Adrenal gland (tissue), 5 donors: ENCODE measurements at regions not wholly inside any gene's neighbourhood (a gene's known extent, or its start where the extent isn't known, plus 50 kb on each side); places are given as distances from the start of the nearest gene placed in this dataset.

Source experiments
- CTCF ChIP-seq, 6 experiments: fragments of 450-650 bp in 4 of 6; fragments of 200-600 bp in 2 of 6; sonication (generic) in 1 of 6; IDR thresholded peaks; 1 replicate in 5 of 6; 2 replicates in 1 of 6; pipeline versions ENCODE4 v1.5.1 to v1.8.0; 2016 to 2021; ENCODE audit warnings: antibody characterized with exemption in 6 of 6, mild to moderate bottlenecking in 2 of 6, moderate library complexity in 1 of 6
- POLR2A ChIP-seq, 2 donors: fragments of 450-650 bp; IDR thresholded peaks; one replicate each; pipeline ENCODE4 v1.6.1; 2017; ENCODE audit warnings: antibody characterized with exemption in 2 of 2, mild to moderate bottlenecking in 2 of 2, moderate library complexity in 1 of 2
- donor health status: DM: no; HTN: no; CAD: no.

- TF ChIP-seq CTCF (IDR thresholded peaks at IDR 0.05) (no peak), POLR2A (IDR thresholded peaks at IDR 0.05) (no peak)
Measured at GRCh38 chr2:39512434-39512935, 75.4 kb upstream of the MAP4K3 start.
